ENCODE measurements at regions not wholly inside any gene's neighbourhood (a gene's known extent, or its start where the extent isn't known, plus 50 kb on each side); places are given as distances from the start of the nearest gene placed in this dataset.
"Not testable (repeated sequence)": the region's sequence is repeated elsewhere in the genome, so short reads cannot be mapped to it uniquely, and the experiment has no call there.

DNA sequence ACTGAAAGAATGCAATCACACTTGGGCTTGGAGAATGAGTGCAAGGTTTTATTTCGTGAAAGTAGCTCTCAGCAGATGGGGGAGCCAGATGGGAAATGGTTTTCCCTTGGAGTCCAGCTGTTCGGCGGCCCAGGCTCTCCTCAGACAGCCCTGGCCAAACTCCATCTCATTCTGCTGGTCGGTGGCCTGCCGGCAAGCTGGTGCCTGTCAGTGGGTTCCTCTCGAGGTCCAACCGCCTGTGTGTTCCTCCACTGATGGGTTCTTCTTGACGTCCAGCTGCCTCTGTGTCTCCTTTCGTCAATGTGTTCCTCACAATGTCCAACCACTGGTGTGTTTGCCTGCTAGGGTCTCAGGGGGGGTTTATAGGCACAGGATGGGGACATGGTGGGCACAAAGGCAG is 80.3 kb downstream of the POU3F4 start:
- H3K27me3 ChIP-seq (ENCODE audit: control insufficient read depth, insufficient read depth, low read length): no peaks in the 10 kb centered on the region
- H3K9me3 ChIP-seq (ENCODE audit: control insufficient read depth, insufficient read depth, low read length): peaks cover 38% of the 10 kb centered on the region
- no peak overlapping the region for H3K4me3 ChIP-seq (ENCODE audit: low read depth, low read length)
- H3K27ac ChIP-seq (ENCODE audit: low read depth, low read length): no peak overlapping the region
- H3K36me3 ChIP-seq (ENCODE audit: control insufficient read depth, insufficient read depth, low read length): no peaks in the 10 kb centered on the region
- H3K4me1 ChIP-seq (ENCODE audit: control insufficient read depth, insufficient read depth, low read length): no peaks in the 10 kb centered on the region
- no peak overlapping the region for H3K9ac ChIP-seq (ENCODE audit: low read depth, low read length)

- H3K36me3 ChIP-seq (ENCODE audit: control insufficient read depth, insufficient read depth, low read length): no peaks in the 10 kb centered on the region
- H3K4me3 ChIP-seq (ENCODE audit: low read depth, low read length): peak overlapping the region; percentile 61
- H3K9me3 ChIP-seq (ENCODE audit: control insufficient read depth, insufficient read depth, low read length): peaks cover 16% of the 10 kb centered on the region; the same call in 1 of the 2 replicates
- no peak overlapping the region for H3K9ac ChIP-seq (ENCODE audit: low read depth, low read length)
- H3K27ac ChIP-seq (ENCODE audit: low read depth, low read length): no peak overlapping the region
- H3K4me1 ChIP-seq (ENCODE audit: control insufficient read depth, insufficient read depth, low read length): no peaks in the 10 kb centered on the region
- H3K27me3 ChIP-seq (ENCODE audit: control insufficient read depth, insufficient read depth, low read length): no peaks in the 10 kb centered on the region
Observed at GRCh38 chrX:83593634-83594294, 85.7 kb downstream of the POU3F4 start.

GRCh38 chrX:83630662-83631061 is 122.6 kb downstream of the POU3F4 start:
- Histone ChIP-seq H3K4me3 (ENCODE audit: low read depth, low read length) (no peak overlapping the region), H3K27me3 (ENCODE audit: control insufficient read depth, insufficient read depth, low read length) (no peaks in the 10 kb centered on the region)

GRCh38 chrX:83649706-83650105 is 141.6 kb downstream of the POU3F4 start:
- not testable (repeated sequence) for H3K9ac ChIP-seq (ENCODE audit: low read depth, low read length); H3K4me3 ChIP-seq (ENCODE audit: low read depth, low read length); H3K4me1 ChIP-seq (ENCODE audit: control insufficient read depth, insufficient read depth, low read length); H3K27ac ChIP-seq (ENCODE audit: low read depth, low read length); H3K27me3 ChIP-seq (ENCODE audit: control insufficient read depth, insufficient read depth, low read length); H3K36me3 ChIP-seq (ENCODE audit: control insufficient read depth, insufficient read depth, low read length)
- peaks cover 20% of the 10 kb centered on the region; the same call in 1 of the 2 replicates for H3K9me3 ChIP-seq (ENCODE audit: control insufficient read depth, insufficient read depth, low read length)

More at GRCh38 chrX:83630662-83631061, 122.6 kb downstream of the POU3F4 start:
- no peaks in the 10 kb centered on the region for H3K4me1 ChIP-seq (ENCODE audit: control insufficient read depth, insufficient read depth, low read length)
- H3K9ac ChIP-seq (ENCODE audit: low read depth, low read length): no peak overlapping the region
- H3K9me3 ChIP-seq (ENCODE audit: control insufficient read depth, insufficient read depth, low read length): peaks cover 30% of the 10 kb centered on the region; the same call in 1 of the 2 replicates
- H3K27ac ChIP-seq (ENCODE audit: low read depth, low read length): no peak overlapping the region
- H3K36me3 ChIP-seq (ENCODE audit: control insufficient read depth, insufficient read depth, low read length): no peaks in the 10 kb centered on the region

GRCh38 chrX:83658731-83659130 is 150.6 kb downstream of the POU3F4 start:
- Histone ChIP-seq H3K36me3 (ENCODE audit: control insufficient read depth, insufficient read depth, low read length) (no peaks in the 10 kb centered on the region), H3K9ac (ENCODE audit: low read depth, low read length) (no peak overlapping the region), H3K4me3 (ENCODE audit: low read depth, low read length) (no peak overlapping the region), H3K27me3 (ENCODE audit: control insufficient read depth, insufficient read depth, low read length) (no peaks in the 10 kb centered on the region), H3K27ac (ENCODE audit: low read depth, low read length) (no peak overlapping the region), H3K9me3 (ENCODE audit: control insufficient read depth, insufficient read depth, low read length) (peaks cover 46% of the 10 kb centered on the region), H3K4me1 (ENCODE audit: control insufficient read depth, insufficient read depth, low read length) (no peaks in the 10 kb centered on the region)

Data from HUES48 (cell line).